ENCODE measurements at regions not wholly inside any gene's neighbourhood (a gene's known extent, or its start where the extent isn't known, plus 50 kb on each side); places are given as distances from the start of the nearest gene placed in this dataset.

DNA sequence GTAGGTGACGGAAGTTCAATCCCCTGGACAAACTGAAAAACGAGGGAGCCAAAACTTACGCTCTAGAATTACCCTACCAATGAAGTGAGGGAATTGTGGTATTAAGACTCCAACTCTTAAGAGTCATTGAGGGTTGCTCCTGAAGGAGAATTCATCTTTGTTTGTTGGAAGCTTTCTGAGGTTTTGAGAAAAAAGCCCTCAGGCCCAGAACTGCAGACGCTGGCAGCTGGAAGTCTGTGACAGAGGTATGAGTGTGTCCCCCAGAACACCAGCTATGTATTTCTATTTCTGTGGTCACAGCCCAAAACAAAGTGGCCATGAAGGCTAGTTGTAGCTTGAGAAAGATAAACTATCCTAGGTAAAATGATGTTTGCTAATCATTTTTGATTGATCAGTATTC, 438.8 kb upstream of the B3GALT2 start:
- H3K4me2 ChIP-seq = no peak overlapping the region
- H3K9me3 ChIP-seq = no peaks in the 10 kb centered on the region
- no peak overlapping the region for H3K4me3 ChIP-seq
- ChIA-PET POLR2A (no interaction called here), CTCF (no interaction called here)
- H3K4me1 ChIP-seq = no peaks in the 10 kb centered on the region
- WGBS (ENCODE audit: missing lambda C conversion rate) = 67% methylated on average over 4 of the region's 4 CpGs
- TF ChIP-seq NPAS2 (CRISPR knock-in tag; IDR thresholded peaks at IDR 0.05; ENCODE audit: borderline replicate concordance) (no peak), MAFK (IDR thresholded peaks at IDR 0.05; ENCODE audit: partially characterized antibody) (no peak), KDM5A (IDR thresholded peaks at IDR 0.05) (no peak), RCOR1 (IDR thresholded peaks at IDR 0.05; ENCODE audit: low read depth, low read length) (no peak), TFCP2L1 (CRISPR knock-in tag; IDR thresholded peaks at IDR 0.05) (no peak), PHF8 (IDR thresholded peaks at IDR 0.05; ENCODE audit: borderline replicate concordance, low read depth) (no peak)
- TF ChIP-seq, protein P1, sequence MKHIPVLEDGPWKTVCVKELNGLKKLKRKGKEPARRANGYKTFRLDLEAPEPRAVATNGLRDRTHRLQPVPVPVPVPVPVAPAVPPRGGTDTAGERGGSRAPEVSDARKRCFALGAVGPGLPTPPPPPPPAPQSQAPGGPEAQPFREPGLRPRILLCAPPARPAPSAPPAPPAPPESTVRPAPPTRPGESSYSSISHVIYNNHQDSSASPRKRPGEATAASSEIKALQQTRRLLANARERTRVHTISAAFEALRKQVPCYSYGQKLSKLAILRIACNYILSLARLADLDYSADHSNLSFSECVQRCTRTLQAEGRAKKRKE (CRISPR knock-in tag; IDR thresholded peaks at IDR 0.05; ENCODE audit: low read depth) = no peak
- TF ChIP-seq, protein P2, sequence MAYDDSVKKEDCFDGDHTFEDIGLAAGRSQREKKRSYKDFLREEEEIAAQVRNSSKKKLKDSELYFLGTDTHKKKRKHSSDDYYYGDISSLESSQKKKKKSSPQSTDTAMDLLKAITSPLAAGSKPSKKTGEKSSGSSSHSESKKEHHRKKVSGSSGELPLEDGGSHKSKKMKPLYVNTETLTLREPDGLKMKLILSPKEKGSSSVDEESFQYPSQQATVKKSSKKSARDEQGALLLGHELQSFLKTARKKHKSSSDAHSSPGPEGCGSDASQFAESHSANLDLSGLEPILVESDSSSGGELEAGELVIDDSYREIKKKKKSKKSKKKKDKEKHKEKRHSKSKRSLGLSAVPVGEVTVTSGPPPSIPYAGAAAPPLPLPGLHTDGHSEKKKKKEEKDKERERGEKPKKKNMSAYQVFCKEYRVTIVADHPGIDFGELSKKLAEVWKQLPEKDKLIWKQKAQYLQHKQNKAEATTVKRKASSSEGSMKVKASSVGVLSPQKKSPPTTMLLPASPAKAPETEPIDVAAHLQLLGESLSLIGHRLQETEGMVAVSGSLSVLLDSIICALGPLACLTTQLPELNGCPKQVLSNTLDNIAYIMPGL (CRISPR knock-in tag; IDR thresholded peaks at IDR 0.05; ENCODE audit: borderline replicate concordance) = no peak
- H3K27ac ChIP-seq = no peak overlapping the region
- FAIRE-seq = no peak
- no peak for ATAC-seq
- DNase-seq (ENCODE audit: low read depth in 1 of 2, low spot score in 1 of 2) = no peak

DNA sequence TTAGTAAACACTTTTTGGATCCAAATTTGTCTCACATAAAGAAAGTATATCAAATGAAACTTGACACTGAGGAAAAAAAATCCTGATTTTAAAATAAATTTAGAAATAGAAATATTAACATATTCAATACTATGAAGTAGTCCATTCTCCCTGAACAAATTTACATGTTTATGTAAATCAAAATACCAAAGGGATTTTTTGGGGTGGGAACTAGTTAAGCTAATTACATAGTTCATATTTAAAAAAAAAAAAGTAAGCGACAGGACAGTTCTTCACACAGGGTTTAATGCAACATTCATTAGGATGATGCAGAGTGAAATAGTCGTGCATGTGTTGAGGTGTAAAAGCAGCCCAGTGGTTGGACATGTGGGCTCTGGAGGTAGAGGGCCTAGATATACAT, 433.5 kb upstream of the B3GALT2 start:
- Histone ChIP-seq H3K27ac (no peak overlapping the region), H3K4me1 (peaks cover 2% of the 10 kb centered on the region; the same call in 1 of the 3 replicates), H3K4me2 (no peak overlapping the region), H3K4me3 (no peak overlapping the region), H3K9me3 (no peaks in the 10 kb centered on the region)
- ATAC-seq = no peak
- no peak for DNase-seq (ENCODE audit: low read depth in 1 of 2, low spot score in 1 of 2)
- CTCF ChIA-PET = no interaction called here
- no peak for FAIRE-seq
- TF ChIP-seq FOSL2 (IDR thresholded peaks at IDR 0.05) = no peak
- TF ChIP-seq FOSL2 (CRISPR knock-in tag; IDR thresholded peaks at IDR 0.05) = no peak
- TF ChIP-seq, protein P3, sequence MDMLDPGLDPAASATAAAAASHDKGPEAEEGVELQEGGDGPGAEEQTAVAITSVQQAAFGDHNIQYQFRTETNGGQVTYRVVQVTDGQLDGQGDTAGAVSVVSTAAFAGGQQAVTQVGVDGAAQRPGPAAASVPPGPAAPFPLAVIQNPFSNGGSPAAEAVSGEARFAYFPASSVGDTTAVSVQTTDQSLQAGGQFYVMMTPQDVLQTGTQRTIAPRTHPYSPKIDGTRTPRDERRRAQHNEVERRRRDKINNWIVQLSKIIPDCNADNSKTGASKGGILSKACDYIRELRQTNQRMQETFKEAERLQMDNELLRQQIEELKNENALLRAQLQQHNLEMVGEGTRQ (IDR thresholded peaks at IDR 0.05) = no peak
- no peak for TF ChIP-seq CBX8 (IDR thresholded peaks at IDR 0.05)
- no peak for TF ChIP-seq HOXB13 (CRISPR knock-in tag; IDR thresholded peaks at IDR 0.05; ENCODE audit: low read depth)
- no peak for TF ChIP-seq ESRRA (IDR thresholded peaks at IDR 0.05; ENCODE audit: borderline replicate concordance, low read length)
- TF ChIP-seq, protein P4, sequence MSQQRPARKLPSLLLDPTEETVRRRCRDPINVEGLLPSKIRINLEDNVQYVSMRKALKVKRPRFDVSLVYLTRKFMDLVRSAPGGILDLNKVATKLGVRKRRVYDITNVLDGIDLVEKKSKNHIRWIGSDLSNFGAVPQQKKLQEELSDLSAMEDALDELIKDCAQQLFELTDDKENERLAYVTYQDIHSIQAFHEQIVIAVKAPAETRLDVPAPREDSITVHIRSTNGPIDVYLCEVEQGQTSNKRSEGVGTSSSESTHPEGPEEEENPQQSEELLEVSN (IDR thresholded peaks at IDR 0.05; ENCODE audit: borderline replicate concordance, low read depth) = no peak
- TF ChIP-seq BHLHE40 (IDR thresholded peaks at IDR 0.05; ENCODE audit: low read depth, low read length) = no peak
- TF ChIP-seq EHMT2 (IDR thresholded peaks at IDR 0.05; ENCODE audit: low read depth) = no peak
- no peak for TF ChIP-seq HOXA7 (CRISPR knock-in tag; IDR thresholded peaks at IDR 0.05)
- TF ChIP-seq ZFP36 (IDR thresholded peaks at IDR 0.05; ENCODE audit: borderline replicate concordance, partially characterized antibody) = no peak
- POLR2A ChIA-PET = no interaction called here
- WGBS (ENCODE audit: missing lambda C conversion rate) = 90% methylated on average over 2 of the region's 2 CpGs

DNA sequence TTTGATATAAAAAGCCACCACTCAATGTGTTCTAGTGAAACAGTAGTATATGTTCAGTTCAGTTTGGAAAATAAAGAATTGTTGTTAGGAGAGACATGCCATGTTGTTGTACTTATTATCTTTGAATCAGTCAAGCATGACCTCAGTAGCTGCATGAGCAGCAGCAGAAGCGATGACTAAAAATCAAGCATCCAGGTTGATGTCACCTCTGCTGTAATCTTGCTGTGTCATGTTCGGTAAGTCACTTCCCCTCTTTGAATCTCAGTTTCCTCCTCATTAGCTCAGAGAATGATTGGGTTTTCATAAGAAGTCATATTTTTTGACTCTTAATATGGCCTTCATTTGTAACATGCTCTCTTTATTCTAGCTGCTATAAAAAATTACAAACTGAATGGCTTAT, 428.4 kb upstream of the B3GALT2 start:
- ATAC-seq (peak; percentile 54 to 62; a peak in 3 of 6 replicates), DNase-seq (ENCODE audit: low read depth in 1 of 2, low spot score in 1 of 2) (peak; percentile 7 to 78), FAIRE-seq (peak; percentile 43)
- Histone ChIP-seq H3K4me3 (no peak overlapping the region), H3K9me3 (no peaks in the 10 kb centered on the region), H3K4me2 (peak overlapping the region; percentile 3; the same call in 1 of the 3 replicates), H3K27ac (peak overlapping the region; percentile 17 to 62; a peak in 3 of 6 replicates), H3K4me1 (peaks cover 7% of the 10 kb centered on the region; the same call in 1 of the 3 replicates)
- ChIA-PET POLR2A (no interaction called here), CTCF (no interaction called here)
- TF ChIP-seq NFE2L2 (conservative IDR thresholded peaks at IDR 0.05; ENCODE audit: low read length) (peak; percentile 68; the same call in 1 of the 2 replicates), FOSL2 (IDR thresholded peaks at IDR 0.05) (no peak), FOSL2 (CRISPR knock-in tag; IDR thresholded peaks at IDR 0.05) (peak; percentile 34; the same call in 1 of the 2 replicates), MAFK (IDR thresholded peaks at IDR 0.05; ENCODE audit: partially characterized antibody) (peak; percentile 84), RFX5 (IDR thresholded peaks at IDR 0.05) (no peak)
- 53% methylated on average over 2 of the region's 2 CpGs for WGBS (ENCODE audit: missing lambda C conversion rate)

Data from A549 (cell line).